Central memory CD8-positive, alpha-beta T cell (primary cell): ENCODE measurements at regions not wholly inside any gene's neighbourhood (a gene's known extent, or its start where the extent isn't known, plus 50 kb on each side); places are given as distances from the start of the nearest gene placed in this dataset.
A peak's percentile ranks its signal among the peaks of the same experiment; 100 is the strongest.

ENCODE experiments used
- ATAC-seq: fragments of 150-1000 bp; cut with Tn5 transposase; replicated peaks from 2 replicates; pipeline ENCODE4 v1.10.0; 2022; ENCODE audit warnings: mild to moderate bottlenecking, moderate FRiP score, moderate number of reproducible peaks; ENCODE audit not compliant: poor library complexity, severe bottlenecking; ENCODE audit errors: extremely low read depth
- DNase-seq, 2 donors: peaks; one replicate each; pipeline ENCODE4 v3.0.0; 2021; ENCODE audit warnings: low spot score in 2 of 2
- H3K27ac Mint-ChIP-seq: one replicate; pipeline ENCODE4 v1.8.0; 2022; ENCODE audit warnings: low read depth, mild to moderate bottlenecking, moderate library complexity, mixed read lengths
- H3K27me3 Mint-ChIP-seq: one replicate; pipeline ENCODE4 v1.8.0; 2022; ENCODE audit warnings: mixed read lengths
- H3K36me3 Mint-ChIP-seq: one replicate; pipeline ENCODE4 v1.8.0; 2022; ENCODE audit warnings: mild to moderate bottlenecking, moderate library complexity, mixed read lengths; ENCODE audit not compliant: insufficient read depth
- H3K4me1 Mint-ChIP-seq: one replicate; pipeline ENCODE4 v1.8.0; 2022; ENCODE audit warnings: mixed read lengths
- H3K4me3 Mint-ChIP-seq: one replicate; pipeline ENCODE4 v1.8.0; 2022; ENCODE audit warnings: mild to moderate bottlenecking, moderate library complexity, mixed read lengths
- H3K9me3 Mint-ChIP-seq: one replicate; pipeline ENCODE4 v1.8.0; 2022; ENCODE audit warnings: mixed read lengths

DNA sequence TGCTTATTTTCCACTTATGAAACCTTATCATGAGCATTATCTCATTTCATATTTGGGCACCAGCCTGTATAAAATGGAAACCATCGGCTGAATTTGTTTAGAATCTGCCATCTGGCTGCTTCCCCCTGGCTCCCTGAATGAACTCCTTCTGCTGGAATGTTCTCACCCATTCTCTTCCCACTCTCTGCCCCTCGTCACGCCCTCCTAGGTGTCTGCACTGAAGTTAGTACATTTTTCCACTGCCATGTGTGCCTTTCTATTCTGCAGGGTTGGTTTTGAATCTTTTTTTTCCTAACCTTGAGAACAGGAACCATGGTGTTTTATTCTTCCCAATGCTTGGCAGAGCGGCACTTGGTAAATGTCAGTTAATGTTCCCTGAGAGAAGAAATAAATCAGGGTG lies 359.7 kb downstream of the MLLT3 start:
- no peak for DNase-seq
- Mint-ChIP-seq H3K4me1 (no peaks in the 10 kb centered on the region), H3K27ac (no peak overlapping the region)

DNA sequence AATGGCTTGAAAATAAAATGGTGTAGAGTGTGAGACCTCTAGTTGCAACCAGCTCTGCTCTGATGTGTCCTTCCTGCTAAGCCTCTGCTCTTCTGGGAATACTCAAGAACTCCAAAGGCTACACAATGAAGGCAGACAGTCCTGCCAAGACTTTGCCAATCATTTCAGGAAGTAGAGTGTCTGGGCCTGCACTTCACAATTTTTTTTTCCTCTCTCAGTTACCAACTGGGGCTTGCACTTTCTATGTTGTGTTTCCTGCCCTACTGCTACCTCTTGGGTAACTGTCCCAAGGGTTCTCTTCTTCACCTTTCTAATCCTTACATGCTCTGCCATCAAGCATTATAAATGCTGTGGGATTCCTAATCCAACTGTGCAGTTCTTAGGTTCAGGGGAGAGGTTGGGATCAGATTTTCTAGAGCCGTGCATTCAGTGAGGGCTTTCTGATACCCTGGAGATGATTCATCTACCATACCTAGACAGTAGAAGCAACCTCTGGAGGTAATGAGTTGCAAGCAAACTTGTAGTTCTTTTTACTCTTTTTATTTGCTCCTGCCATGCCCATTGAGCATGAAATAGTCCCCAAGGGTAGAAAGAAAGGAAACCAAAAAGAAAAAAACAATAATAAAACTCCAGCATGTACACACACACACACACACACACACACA lies 365.9 kb downstream of the MLLT3 start:
- Mint-ChIP-seq H3K9me3 (no peaks in the 10 kb centered on the region), H3K27me3 (no peaks in the 10 kb centered on the region), H3K4me3 (no peak overlapping the region), H3K4me1 (peaks cover 6% of the 10 kb centered on the region), H3K27ac (no peak overlapping the region), H3K36me3 (no peaks in the 10 kb centered on the region)
- no peak for DNase-seq
- peak; percentile 36 for ATAC-seq

More for the DNA sequence above, 359.7 kb downstream of the MLLT3 start:
- no peak for ATAC-seq
- H3K27me3 Mint-ChIP-seq: no peaks in the 10 kb centered on the region
- H3K36me3 Mint-ChIP-seq: peaks cover 2% of the 10 kb centered on the region
- H3K9me3 Mint-ChIP-seq: no peaks in the 10 kb centered on the region
- no peak overlapping the region for H3K4me3 Mint-ChIP-seq

DNA sequence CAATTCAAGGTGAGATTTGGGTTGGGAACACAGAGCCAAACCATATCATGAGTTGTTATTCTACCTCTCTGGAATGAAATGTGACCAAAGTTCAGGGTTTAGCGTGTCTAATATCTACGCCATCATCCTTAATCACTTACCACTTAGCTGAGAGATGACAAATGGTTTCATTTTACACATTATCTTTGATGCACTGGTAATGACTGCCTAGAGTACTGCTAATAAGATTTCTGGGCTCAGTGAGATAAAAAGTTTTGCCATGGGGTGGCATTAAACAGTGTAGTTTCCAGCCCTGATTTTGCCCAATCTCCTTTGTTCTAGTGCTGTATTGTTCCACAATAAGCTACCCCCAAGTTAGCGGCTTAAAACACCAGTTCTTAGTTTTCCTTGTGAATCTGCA lies 367.2 kb downstream of the MLLT3 start:
- Mint-ChIP-seq H3K27ac (no peak overlapping the region), H3K9me3 (no peaks in the 10 kb centered on the region), H3K36me3 (no peaks in the 10 kb centered on the region)

GRCh38 chr9:20253635-20254034 lies 368.7 kb downstream of the MLLT3 start:
- Mint-ChIP-seq H3K4me1 (peaks cover 6% of the 10 kb centered on the region), H3K27me3 (no peaks in the 10 kb centered on the region), H3K9me3 (no peaks in the 10 kb centered on the region), H3K36me3 (no peaks in the 10 kb centered on the region), H3K27ac (no peak overlapping the region), H3K4me3 (no peak overlapping the region)
- no peak for ATAC-seq
- no peak for DNase-seq

More for the DNA sequence above, 367.2 kb downstream of the MLLT3 start:
- ATAC-seq (no peak), DNase-seq (no peak)
- Mint-ChIP-seq H3K27me3 (no peaks in the 10 kb centered on the region), H3K4me3 (no peak overlapping the region), H3K4me1 (peaks cover 6% of the 10 kb centered on the region)

GRCh38 chr9:20252778-20253177 lies 369.5 kb downstream of the MLLT3 start:
- Mint-ChIP-seq H3K36me3 (no peaks in the 10 kb centered on the region), H3K4me3 (no peak overlapping the region), H3K27me3 (no peaks in the 10 kb centered on the region), H3K9me3 (no peaks in the 10 kb centered on the region), H3K4me1 (peaks cover 6% of the 10 kb centered on the region), H3K27ac (no peak overlapping the region)
- DNase-seq (no peak), ATAC-seq (no peak)

GRCh38 chr9:20250791-20251190 lies 371.5 kb downstream of the MLLT3 start:
- no peak overlapping the region for H3K27ac Mint-ChIP-seq
- no peak overlapping the region for H3K4me3 Mint-ChIP-seq
- peaks cover 10% of the 10 kb centered on the region for H3K4me1 Mint-ChIP-seq
- DNase-seq: no peak
- no peak for ATAC-seq
- H3K36me3 Mint-ChIP-seq: no peaks in the 10 kb centered on the region
- no peaks in the 10 kb centered on the region for H3K27me3 Mint-ChIP-seq
- no peaks in the 10 kb centered on the region for H3K9me3 Mint-ChIP-seq

DNA sequence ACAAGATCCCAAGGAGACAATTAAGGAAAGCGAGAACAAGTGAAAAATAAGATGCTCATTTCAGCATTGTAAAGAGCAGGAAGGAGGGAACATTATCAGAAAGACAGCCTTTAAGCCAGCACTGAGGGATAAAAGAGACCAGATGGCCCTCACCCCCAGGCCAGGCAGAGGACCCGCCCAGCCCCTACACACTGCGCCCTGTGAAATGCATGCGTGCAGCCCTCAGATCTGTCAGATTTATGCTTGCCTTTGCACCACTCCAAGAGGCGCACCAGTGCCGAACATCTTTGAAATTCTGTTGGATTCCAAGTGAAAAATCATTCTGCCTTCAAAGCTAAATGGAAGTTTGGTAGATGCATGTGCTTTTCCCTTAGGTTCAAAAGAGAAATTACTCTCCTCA lies 378.0 kb downstream of the MLLT3 start:
- DNase-seq (no peak), ATAC-seq (no peak)
- no peak overlapping the region for H3K4me3 Mint-ChIP-seq
- H3K9me3 Mint-ChIP-seq: no peaks in the 10 kb centered on the region
- H3K4me1 Mint-ChIP-seq: peaks cover 41% of the 10 kb centered on the region
- H3K27ac Mint-ChIP-seq: no peak overlapping the region
- H3K27me3 Mint-ChIP-seq: no peaks in the 10 kb centered on the region
- H3K36me3 Mint-ChIP-seq: no peaks in the 10 kb centered on the region

DNA sequence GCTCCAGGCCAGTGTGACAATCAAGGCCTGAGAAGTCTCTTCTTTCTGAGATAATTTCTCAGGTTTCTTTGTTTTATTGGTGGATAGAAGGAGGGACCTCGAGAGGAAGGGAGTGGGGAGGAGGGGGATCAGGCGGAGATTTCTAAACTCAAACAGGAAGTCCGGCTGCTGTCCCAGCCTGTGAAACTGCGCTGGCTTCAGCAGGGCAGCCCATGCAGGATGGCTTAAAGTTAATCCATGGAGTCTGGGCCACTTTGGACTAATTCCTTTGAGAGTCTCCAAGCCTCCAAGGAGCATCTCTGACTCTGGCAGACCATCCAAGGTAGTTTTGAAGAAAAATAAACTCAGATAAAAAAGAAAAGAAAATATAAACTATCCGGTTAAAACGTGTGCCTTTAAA lies 378.5 kb downstream of the MLLT3 start:
- ATAC-seq (no peak), DNase-seq (no peak)
- Mint-ChIP-seq H3K4me1 (peaks cover 41% of the 10 kb centered on the region), H3K27ac (no peak overlapping the region), H3K9me3 (no peaks in the 10 kb centered on the region), H3K27me3 (no peaks in the 10 kb centered on the region), H3K4me3 (no peak overlapping the region), H3K36me3 (no peaks in the 10 kb centered on the region)

DNA sequence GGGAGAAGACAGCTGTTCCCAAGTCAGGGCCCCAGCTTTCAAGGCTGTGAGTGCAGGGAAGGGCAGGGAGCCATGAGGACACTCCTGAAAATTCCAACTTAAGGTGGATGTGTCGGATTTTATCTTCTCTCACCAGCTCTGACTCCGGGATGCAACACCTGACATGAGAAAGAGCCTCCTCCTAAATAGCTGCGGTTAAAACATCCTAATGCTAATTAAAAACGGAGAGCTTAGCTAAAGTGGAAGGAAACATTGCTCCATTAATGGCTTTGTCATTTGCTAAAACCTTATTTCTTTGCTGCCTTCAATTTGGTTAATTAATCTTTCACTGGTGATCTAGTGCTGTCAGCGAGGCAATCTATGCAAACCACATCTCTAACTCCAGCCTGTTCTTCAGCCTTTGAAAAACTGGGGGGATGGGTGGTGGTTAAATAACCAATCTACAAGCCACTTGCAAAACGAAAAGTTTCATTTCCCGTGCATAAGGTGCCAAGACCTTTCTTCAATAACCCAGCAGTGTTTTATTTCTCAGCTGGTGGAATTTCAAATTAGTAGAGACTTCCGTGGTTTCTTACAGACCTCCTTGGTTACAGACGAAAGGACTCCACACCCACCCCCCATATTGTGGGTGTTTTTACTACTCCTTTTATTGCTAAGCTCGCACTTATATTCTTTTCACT lies 379.6 kb downstream of the MLLT3 start:
- Mint-ChIP-seq H3K27me3 (no peaks in the 10 kb centered on the region), H3K4me1 (peaks cover 41% of the 10 kb centered on the region), H3K36me3 (no peaks in the 10 kb centered on the region), H3K27ac (peak overlapping the region; percentile 82), H3K9me3 (no peaks in the 10 kb centered on the region), H3K4me3 (peak overlapping the region; percentile 63)
- ATAC-seq (peak; percentile 84), DNase-seq (peak in 1 of 2 donors; percentile 31)

- Mint-ChIP-seq H3K27ac (no peak overlapping the region), H3K4me3 (no peak overlapping the region), H3K36me3 (no peaks in the 10 kb centered on the region), H3K27me3 (no peaks in the 10 kb centered on the region), H3K9me3 (no peaks in the 10 kb centered on the region), H3K4me1 (peaks cover 31% of the 10 kb centered on the region)
- ATAC-seq (no peak), DNase-seq (no peak)
Measured at GRCh38 chr9:20240498-20240897, 381.8 kb downstream of the MLLT3 start.

- no peak overlapping the region for H3K27ac Mint-ChIP-seq
- peaks cover 31% of the 10 kb centered on the region for H3K4me1 Mint-ChIP-seq
- DNase-seq (no peak), ATAC-seq (no peak)
- H3K27me3 Mint-ChIP-seq: no peaks in the 10 kb centered on the region
- H3K36me3 Mint-ChIP-seq: no peaks in the 10 kb centered on the region
- H3K9me3 Mint-ChIP-seq: no peaks in the 10 kb centered on the region
- H3K4me3 Mint-ChIP-seq: no peak overlapping the region
Measured at GRCh38 chr9:20238921-20239320, 383.4 kb downstream of the MLLT3 start.

DNA sequence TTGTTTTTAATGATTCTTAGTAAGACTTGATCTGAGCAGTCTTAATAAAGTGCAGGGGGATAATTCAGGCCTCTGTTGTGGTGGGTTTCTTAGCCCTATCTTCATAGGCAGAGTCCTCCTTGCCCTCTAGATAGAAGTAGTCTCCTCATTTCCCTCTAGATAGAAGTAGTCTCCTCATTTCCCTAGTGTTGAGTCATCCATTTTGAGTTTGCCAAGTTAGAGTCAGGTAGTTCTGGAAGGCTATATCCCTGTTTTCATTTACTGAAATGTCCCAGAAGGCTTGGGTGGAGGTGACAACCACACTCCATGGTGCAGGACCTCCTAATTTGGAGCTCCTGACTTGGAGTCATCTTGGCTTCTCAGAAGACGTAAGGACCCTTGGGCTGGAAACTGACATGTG lies 384.6 kb downstream of the MLLT3 start:
- no peak for ATAC-seq
- Mint-ChIP-seq H3K4me1 (peaks cover 24% of the 10 kb centered on the region), H3K4me3 (no peak overlapping the region), H3K27me3 (no peaks in the 10 kb centered on the region), H3K9me3 (no peaks in the 10 kb centered on the region), H3K36me3 (no peaks in the 10 kb centered on the region), H3K27ac (no peak overlapping the region)
- DNase-seq: no peak

DNA sequence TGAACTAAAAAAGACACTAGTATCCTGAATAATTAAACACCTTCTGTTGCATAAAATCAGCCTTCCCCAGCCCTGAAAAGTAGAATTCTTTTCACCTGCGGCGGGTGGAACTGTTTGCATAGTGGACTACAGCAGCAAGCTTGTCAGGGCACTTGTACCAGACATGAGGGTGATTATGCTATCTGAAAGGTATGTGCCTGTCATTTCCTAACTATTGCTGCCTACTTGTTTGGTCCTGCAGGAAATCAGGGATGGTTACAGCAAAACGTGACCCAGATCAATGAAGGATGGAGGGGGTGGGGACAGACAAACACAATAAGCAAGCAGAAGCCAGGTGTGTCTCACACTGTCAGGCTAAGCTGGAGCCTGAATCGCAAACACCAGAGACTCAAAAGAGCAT lies 385.6 kb downstream of the MLLT3 start:
- Mint-ChIP-seq H3K36me3 (no peaks in the 10 kb centered on the region), H3K4me1 (peaks cover 14% of the 10 kb centered on the region), H3K27me3 (no peaks in the 10 kb centered on the region), H3K9me3 (no peaks in the 10 kb centered on the region), H3K4me3 (no peak overlapping the region), H3K27ac (no peak overlapping the region)
- DNase-seq: no peak
- ATAC-seq: no peak
